Activated B cell treated with CpG ODN at 0.5 μM for 24 hours (primary cell): ENCODE measurements at regions not wholly inside any gene's neighbourhood (a gene's known extent, or its start where the extent isn't known, plus 50 kb on each side); places are given as distances from the start of the nearest gene placed in this dataset.

Source experiments
- ATAC-seq: fragments of 200-7000 bp; cut with Tn5 transposase; one replicate; pipeline ENCODE4 v1.10.0; 2021; ENCODE audit warnings: low read depth, mild to moderate bottlenecking, moderate library complexity
- CTCF ChIA-PET: fragments of 350-600 bp; sonication (Branson Sonifier 250); formaldehyde crosslinking; loops from one replicate; lab custom pipeline; 2021; ENCODE audit warnings: antibody characterized with exemption; lab: Charles Lee
- POLR2A ChIA-PET: fragments of 350-600 bp; sonication (Branson Sonifier 250); formaldehyde crosslinking; loops from one replicate; lab custom pipeline; 2021; ENCODE audit warnings: antibody characterized with exemption; lab: Charles Lee
- DNase-seq: peaks from one replicate; pipeline ENCODE4 v3.0.0; 2022
- H3K27ac Mint-ChIP-seq: one replicate; pipeline ENCODE4 v1.8.0; 2020; ENCODE audit warnings: mixed read lengths
- H3K27me3 Mint-ChIP-seq: one replicate; pipeline ENCODE4 v1.8.0; 2021; ENCODE audit warnings: mixed read lengths
- H3K36me3 Mint-ChIP-seq: one replicate; pipeline ENCODE4 v1.8.0; 2021; ENCODE audit warnings: low read depth, mixed read lengths
- H3K4me1 Mint-ChIP-seq: one replicate; pipeline ENCODE4 v1.8.0; 2021; ENCODE audit warnings: mixed read lengths
- H3K4me3 Mint-ChIP-seq: one replicate; pipeline ENCODE4 v1.8.0; 2020; ENCODE audit warnings: mild to moderate bottlenecking, mixed read lengths
- H3K9me3 Mint-ChIP-seq: one replicate; pipeline ENCODE4 v1.8.0; 2020; ENCODE audit warnings: mixed read lengths
- CTCF ChIP-seq: fragments of 200-600 bp; IDR thresholded peaks from one replicate; pipeline ENCODE4 v1.8.0; 2022; ENCODE audit warnings: antibody characterized with exemption, mild to moderate bottlenecking
- intact Hi-C: fragments of 100-400 bp; cut with micrococcal nuclease; formaldehyde crosslinking; loops from one replicate; pipeline ENCODE4 v1.15.1; 2024

DNA sequence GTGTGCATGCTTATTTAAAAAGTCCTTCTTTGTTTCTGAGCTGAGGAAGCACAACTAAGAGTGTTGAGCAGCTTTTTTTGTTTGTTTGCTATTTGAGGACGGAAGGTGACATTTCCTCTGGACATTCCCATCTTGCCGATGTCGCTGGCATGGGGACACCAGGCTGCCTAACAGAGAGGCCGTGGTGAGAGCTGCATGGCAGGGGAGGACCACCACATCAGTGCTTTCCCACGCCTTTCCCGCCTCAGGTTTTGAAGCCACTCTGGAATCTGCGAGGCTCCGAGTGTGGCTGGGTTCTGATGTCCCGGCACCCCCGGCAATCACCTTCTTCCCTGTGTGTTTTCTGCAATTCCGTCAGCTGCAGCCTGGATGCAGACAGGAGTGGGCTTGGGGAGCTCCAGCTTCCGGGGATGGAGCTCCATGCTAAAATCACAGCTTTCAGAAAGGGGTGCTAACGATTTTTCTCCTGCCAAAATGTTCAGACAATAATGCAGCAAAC is 259.8 kb upstream of the IRX4 start:
- no peak for TF ChIP-seq CTCF
- no peak for ATAC-seq
- no peak overlapping the region for H3K27ac Mint-ChIP-seq
- intact Hi-C loops = no loop called here
- H3K27me3 Mint-ChIP-seq = no peaks in the 10 kb centered on the region
- DNase-seq = no peak
- ChIA-PET POLR2A (no interaction called here), CTCF (no interaction called here)
- no peaks in the 10 kb centered on the region for H3K36me3 Mint-ChIP-seq
- H3K4me3 Mint-ChIP-seq = no peak overlapping the region
- no peaks in the 10 kb centered on the region for H3K9me3 Mint-ChIP-seq
- no peaks in the 10 kb centered on the region for H3K4me1 Mint-ChIP-seq

DNA sequence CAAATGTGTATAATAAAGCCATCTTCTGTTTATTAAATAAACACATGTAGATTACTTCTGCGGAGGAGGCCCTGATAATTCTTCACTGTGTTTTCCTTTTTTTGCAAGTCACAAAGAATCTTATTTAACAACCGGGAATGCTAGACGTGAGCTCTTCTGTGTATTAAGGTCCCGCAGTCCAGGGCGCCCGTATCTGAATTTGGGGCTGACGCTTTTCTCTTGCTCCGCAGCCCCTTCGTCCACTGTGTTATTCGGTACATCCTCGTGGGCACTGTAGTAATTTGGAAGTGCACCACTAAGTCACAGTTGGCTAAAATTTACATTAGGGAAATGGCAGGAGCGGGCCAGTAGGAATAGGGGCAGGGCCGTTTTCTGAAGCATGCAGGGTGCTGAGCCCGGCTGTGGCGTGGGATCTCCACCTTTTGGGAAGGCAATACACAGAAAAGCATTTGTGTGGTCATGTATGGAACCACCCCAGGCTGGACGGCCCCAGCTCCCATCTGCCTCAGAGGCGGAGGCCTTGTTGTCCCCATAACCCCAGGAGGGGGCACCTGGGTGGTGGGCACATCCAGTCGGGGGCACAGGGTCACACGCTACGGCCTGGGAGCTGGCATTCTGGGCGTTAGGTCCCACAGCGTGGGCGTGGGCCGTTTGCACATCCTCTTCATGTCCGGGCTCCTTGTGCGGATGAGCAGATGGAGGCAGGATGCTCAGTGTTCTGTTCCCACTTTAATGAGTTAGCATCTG is 258.7 kb upstream of the IRX4 start:
- DNase-seq = no peak
- no peak for ATAC-seq
- CTCF ChIA-PET = interaction anchor here (1.1 kb wide), 1 partner anchor 29 kb away, joined by 3 read pairs; no protein-coding TSS in a partner anchor
- H3K27me3 Mint-ChIP-seq = no peaks in the 10 kb centered on the region
- POLR2A ChIA-PET = no interaction called here
- H3K9me3 Mint-ChIP-seq = no peaks in the 10 kb centered on the region
- H3K27ac Mint-ChIP-seq = no peak overlapping the region
- H3K4me1 Mint-ChIP-seq = no peaks in the 10 kb centered on the region
- intact Hi-C loops = no loop called here
- no peak for TF ChIP-seq CTCF
- no peak overlapping the region for H3K4me3 Mint-ChIP-seq
- no peaks in the 10 kb centered on the region for H3K36me3 Mint-ChIP-seq

- no peaks in the 10 kb centered on the region for H3K9me3 Mint-ChIP-seq
- no peaks in the 10 kb centered on the region for H3K36me3 Mint-ChIP-seq
- intact Hi-C loops = no loop called here
- no peaks in the 10 kb centered on the region for H3K27me3 Mint-ChIP-seq
- CTCF ChIA-PET = no interaction called here
- H3K27ac Mint-ChIP-seq = no peak overlapping the region
- ATAC-seq = no peak
- no peak for DNase-seq
- POLR2A ChIA-PET = no interaction called here
- no peak for TF ChIP-seq CTCF
- H3K4me3 Mint-ChIP-seq = no peak overlapping the region
- no peaks in the 10 kb centered on the region for H3K4me1 Mint-ChIP-seq
These were observed 257.9 kb upstream of the IRX4 start for GRCh38 chr5:2140501-2141175.

- ChIA-PET POLR2A (no interaction called here), CTCF (no interaction called here)
- no peaks in the 10 kb centered on the region for H3K9me3 Mint-ChIP-seq
- intact Hi-C loops = no loop called here
- DNase-seq = no peak
- no peaks in the 10 kb centered on the region for H3K4me1 Mint-ChIP-seq
- no peak for ATAC-seq
- TF ChIP-seq CTCF = no peak
- no peak overlapping the region for H3K27ac Mint-ChIP-seq
- H3K4me3 Mint-ChIP-seq = no peak overlapping the region
- H3K36me3 Mint-ChIP-seq = no peaks in the 10 kb centered on the region
- no peaks in the 10 kb centered on the region for H3K27me3 Mint-ChIP-seq
These were observed 256.8 kb upstream of the IRX4 start for GRCh38 chr5:2139478-2139877.

- POLR2A ChIA-PET = no interaction called here
- H3K27ac Mint-ChIP-seq = no peak overlapping the region
- H3K36me3 Mint-ChIP-seq = no peaks in the 10 kb centered on the region
- DNase-seq (no peak), ATAC-seq (no peak)
- CTCF ChIA-PET = no interaction called here
- TF ChIP-seq CTCF = no peak
- H3K9me3 Mint-ChIP-seq = no peaks in the 10 kb centered on the region
- H3K4me1 Mint-ChIP-seq = no peaks in the 10 kb centered on the region
- intact Hi-C loops = no loop called here
- no peak overlapping the region for H3K4me3 Mint-ChIP-seq
- no peaks in the 10 kb centered on the region for H3K27me3 Mint-ChIP-seq
These were observed 256.2 kb upstream of the IRX4 start for GRCh38 chr5:2138896-2139295.
